ENCODE measurements at regions not wholly inside any gene's neighbourhood (a gene's known extent, or its start where the extent isn't known, plus 50 kb on each side); places are given as distances from the start of the nearest gene placed in this dataset.

- TF ChIP-seq EZH2 (IDR thresholded peaks at IDR 0.05) (no peak), EZH2phosphoT487 (IDR thresholded peaks at IDR 0.05; ENCODE audit: borderline replicate concordance) (no peak), CEBPB (IDR thresholded peaks at IDR 0.05; ENCODE audit: low read depth) (no peak), TCF7L2 (IDR thresholded peaks at IDR 0.05; ENCODE audit: borderline replicate concordance, extremely low read depth, insufficient read depth, insufficient read length) (no peak), POLR2AphosphoS5 (IDR thresholded peaks at IDR 0.05; ENCODE audit: low read depth, low read length) (no peak), CTCF (IDR thresholded peaks at IDR 0.05 in 2 of 3, conservative IDR thresholded peaks at IDR 0.05 in 1 of 3; ENCODE audit: borderline replicate concordance in 1 of 3, insufficient read depth in 1 of 3, low read depth in 2 of 3, low read length in 2 of 3) (no peak), POLR2A (IDR thresholded peaks at IDR 0.05; ENCODE audit: borderline replicate concordance, extremely low read depth, insufficient read depth, insufficient read length) (no peak), EGR1 (IDR thresholded peaks at IDR 0.05; ENCODE audit: low read depth) (no peak), SIN3A (IDR thresholded peaks at IDR 0.05; ENCODE audit: low read depth) (no peak), REST (IDR thresholded peaks at IDR 0.05; ENCODE audit: low read depth) (no peak)
Measured at GRCh38 chr5:96199713-96200183, 233.3 kb downstream of the PCSK1 start.

Measured in HCT116 (cell line).